ENCODE measurements at regions not wholly inside any gene's neighbourhood (a gene's known extent, or its start where the extent isn't known, plus 50 kb on each side); places are given as distances from the start of the nearest gene placed in this dataset.
A peak's percentile ranks its signal among the peaks of the same experiment; 100 is the strongest.

GRCh38 chr12:24573621-24574020, 375.3 kb downstream of the BCAT1 start:
- Histone ChIP-seq H3K27ac (no peak overlapping the region), H3K9me3 (no peaks in the 10 kb centered on the region), H3K36me3 (no peaks in the 10 kb centered on the region), H3K27me3 (peaks cover 6% of the 10 kb centered on the region), H3K4me1 (ENCODE audit: control insufficient read depth in 1 of 2, insufficient read depth in 1 of 2, low read depth in 1 of 2, low read length in 1 of 2) (no peaks in the 10 kb centered on the region), H3K4me3 (ENCODE audit: low read depth in 1 of 2, low read length in 1 of 2) (no peak overlapping the region)
- no peak for TF ChIP-seq CTCF (IDR thresholded peaks at IDR 0.05)

GRCh38 chr12:24565300-24565699, 383.6 kb downstream of the BCAT1 start:
- H3K4me1 ChIP-seq (ENCODE audit: control insufficient read depth in 1 of 2, insufficient read depth in 1 of 2, low read depth in 1 of 2, low read length in 1 of 2), result peaks cover 8 to 12% of the 10 kb centered on the region in 2 experiments
- peaks cover 85% of the 10 kb centered on the region for H3K27me3 ChIP-seq
- no peaks in the 10 kb centered on the region for H3K9me3 ChIP-seq
- H3K27ac ChIP-seq, result no peak overlapping the region
- no peak for TF ChIP-seq CTCF (IDR thresholded peaks at IDR 0.05)
- H3K36me3 ChIP-seq, result no peaks in the 10 kb centered on the region
- H3K4me3 ChIP-seq (ENCODE audit: low read depth in 1 of 2, low read length in 1 of 2), result no peak overlapping the region

- Histone ChIP-seq H3K36me3 (no peaks in the 10 kb centered on the region), H3K27ac (no peak overlapping the region)
These were observed 386.0 kb downstream of the BCAT1 start for GRCh38 chr12:24562771-24563431.

GRCh38 chr12:24561882-24562770, 386.8 kb downstream of the BCAT1 start:
- no peaks in the 10 kb centered on the region for H3K36me3 ChIP-seq
- peak overlapping the region; percentile 47 to 66 for H3K4me3 ChIP-seq (ENCODE audit: low read depth in 1 of 2, low read length in 1 of 2)
- H3K27me3 ChIP-seq, result peaks cover 95% of the 10 kb centered on the region
- no peak for TF ChIP-seq CTCF (IDR thresholded peaks at IDR 0.05)
- peaks cover 8 to 12% of the 10 kb centered on the region in 2 experiments for H3K4me1 ChIP-seq (ENCODE audit: control insufficient read depth in 1 of 2, insufficient read depth in 1 of 2, low read depth in 1 of 2, low read length in 1 of 2)
- no peaks in the 10 kb centered on the region for H3K9me3 ChIP-seq
- no peak overlapping the region for H3K27ac ChIP-seq

More at GRCh38 chr12:24562771-24563431, 386.0 kb downstream of the BCAT1 start:
- no peak for TF ChIP-seq CTCF (IDR thresholded peaks at IDR 0.05)
- peaks cover 8 to 12% of the 10 kb centered on the region in 2 experiments for H3K4me1 ChIP-seq (ENCODE audit: control insufficient read depth in 1 of 2, insufficient read depth in 1 of 2, low read depth in 1 of 2, low read length in 1 of 2)
- H3K9me3 ChIP-seq, result no peaks in the 10 kb centered on the region
- H3K27me3 ChIP-seq, result peaks cover 97% of the 10 kb centered on the region
- H3K4me3 ChIP-seq (ENCODE audit: low read depth in 1 of 2, low read length in 1 of 2), result peak overlapping the region; percentile 32 to 47

GRCh38 chr12:24561411-24561871, 387.5 kb downstream of the BCAT1 start:
- H3K27me3 ChIP-seq, result peaks cover 89% of the 10 kb centered on the region
- H3K4me3 ChIP-seq (ENCODE audit: low read depth in 1 of 2, low read length in 1 of 2), result peak overlapping the region; percentile 47 to 66
- no peaks in the 10 kb centered on the region for H3K9me3 ChIP-seq
- no peak for TF ChIP-seq CTCF (IDR thresholded peaks at IDR 0.05)
- H3K4me1 ChIP-seq (ENCODE audit: control insufficient read depth in 1 of 2, insufficient read depth in 1 of 2, low read depth in 1 of 2, low read length in 1 of 2), result peaks cover 8 to 12% of the 10 kb centered on the region in 2 experiments
- no peak overlapping the region for H3K27ac ChIP-seq
- no peaks in the 10 kb centered on the region for H3K36me3 ChIP-seq
